ENCODE measurements at regions not wholly inside any gene's neighbourhood (a gene's known extent, or its start where the extent isn't known, plus 50 kb on each side); places are given as distances from the start of the nearest gene placed in this dataset.

- H3K4me3 ChIP-seq: no peak overlapping the region
- ATAC-seq (no peak), DNase-seq (no peak)
- H3K4me1 ChIP-seq: no peaks in the 10 kb centered on the region
- H3K27me3 ChIP-seq: peaks cover 0 to 18% (median 0%) of the 10 kb centered on the region in 9 donors
- no peak overlapping the region for H3K27ac ChIP-seq
- no peaks in the 10 kb centered on the region for H3K36me3 ChIP-seq
- intact Hi-C loops (cut with DNase I): no loop called here
- TF ChIP-seq POLR2A (IDR thresholded peaks at IDR 0.05): no peak
- no peak for TF ChIP-seq CTCF (IDR thresholded peaks at IDR 0.05)
- 59 to 77% (median 71%) methylated on average over 7 of the region's 7 CpGs for WGBS, 4 donors
- no peaks in the 10 kb centered on the region for H3K9me3 ChIP-seq
Observed at GRCh38 chr17:33387406-33387805, 94.3 kb upstream of the ASIC2 start.

- Histone ChIP-seq H3K27me3 (peaks cover 0 to 12% (median 0%) of the 10 kb centered on the region in 9 donors), H3K4me3 (no peak overlapping the region), H3K4me1 (no peaks in the 10 kb centered on the region), H3K27ac (no peak overlapping the region), H3K36me3 (no peaks in the 10 kb centered on the region), H3K9me3 (no peaks in the 10 kb centered on the region)
- ATAC-seq (no peak), DNase-seq (no peak)
- 53 to 68% (median 61%) methylated on average over 4 of the region's 4 CpGs for WGBS, 4 donors
- intact Hi-C loops (cut with DNase I): no loop called here
- TF ChIP-seq POLR2A (IDR thresholded peaks at IDR 0.05): no peak
- no peak for TF ChIP-seq CTCF (IDR thresholded peaks at IDR 0.05)
Observed at GRCh38 chr17:33389504-33390135, 96.5 kb upstream of the ASIC2 start.

- Histone ChIP-seq H3K4me3 (no peak overlapping the region), H3K9me3 (no peaks in the 10 kb centered on the region), H3K27me3 (peaks cover 0 to 8% (median 0%) of the 10 kb centered on the region in 9 donors), H3K27ac (no peak overlapping the region), H3K36me3 (no peaks in the 10 kb centered on the region), H3K4me1 (no peaks in the 10 kb centered on the region)
- intact Hi-C loops (cut with DNase I): no loop called here
- no peak for TF ChIP-seq POLR2A (IDR thresholded peaks at IDR 0.05)
- TF ChIP-seq CTCF (IDR thresholded peaks at IDR 0.05): no peak
- ATAC-seq: no peak
- 49 to 52% (median 51%) methylated on average over 6 of the region's 6 CpGs for WGBS, 4 donors
- DNase-seq: no peak
Observed at GRCh38 chr17:33390479-33391176, 97.5 kb upstream of the ASIC2 start.

GRCh38 chr17:33396818-33397217, 103.7 kb upstream of the ASIC2 start:
- intact Hi-C loops (cut with DNase I): no loop called here
- ATAC-seq (no peak), DNase-seq (no peak)
- H3K27ac ChIP-seq: no peak overlapping the region
- WGBS, 4 donors: 47 to 55% (median 52%) methylated on average over 3 of the region's 3 CpGs
- H3K36me3 ChIP-seq: no peaks in the 10 kb centered on the region
- TF ChIP-seq POLR2A (IDR thresholded peaks at IDR 0.05) (no peak), CTCF (IDR thresholded peaks at IDR 0.05) (no peak)
- no peaks in the 10 kb centered on the region for H3K4me1 ChIP-seq
- H3K9me3 ChIP-seq: no peaks in the 10 kb centered on the region
- H3K4me3 ChIP-seq: no peak overlapping the region
- H3K27me3 ChIP-seq: peaks cover 0 to 2% (median 0%) of the 10 kb centered on the region in 9 donors

Data from heart left ventricle (tissue), 16 donors.